ENCODE measurements at regions not wholly inside any gene's neighbourhood (a gene's known extent, or its start where the extent isn't known, plus 50 kb on each side); places are given as distances from the start of the nearest gene placed in this dataset.

DNA sequence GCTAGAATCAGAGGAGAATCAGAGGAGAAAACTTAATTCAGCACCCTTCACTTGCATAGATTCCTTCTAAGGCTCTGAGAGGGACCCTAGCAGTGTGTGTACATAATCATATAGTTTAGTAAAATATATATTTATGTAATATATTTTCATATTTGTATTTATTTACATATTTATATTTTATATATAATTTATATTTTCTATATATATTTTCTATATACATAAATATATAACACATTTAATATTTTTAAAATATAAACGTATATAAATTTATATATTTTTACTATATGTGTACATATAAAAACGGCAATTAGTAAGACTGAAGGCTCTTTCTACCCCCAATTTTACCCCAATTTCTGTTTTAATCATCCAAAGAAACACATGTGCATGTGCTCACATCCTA lies 80.3 kb downstream of the NXPE2 start:
- no peak for DNase-seq

DNA sequence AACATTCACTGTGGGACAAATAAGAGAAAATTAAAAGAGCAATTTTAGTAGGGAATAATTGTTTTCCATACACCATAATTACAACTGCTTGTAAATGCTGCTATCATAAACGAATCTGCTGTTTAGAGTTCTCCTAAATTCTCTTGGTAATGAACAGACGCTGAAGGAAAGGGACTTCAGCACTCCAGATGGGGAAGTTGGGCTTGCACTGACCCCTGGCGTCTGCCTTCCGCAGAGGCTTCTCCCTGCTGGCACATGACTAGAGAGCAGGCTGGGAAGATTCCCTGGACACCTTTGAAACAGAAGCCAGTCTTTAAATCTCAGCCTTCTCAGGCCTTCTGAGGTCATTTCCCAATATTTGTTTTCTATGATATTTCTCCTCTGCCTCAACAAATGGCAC lies 84.1 kb downstream of the NXPE2 start:
- DNase-seq, result peak; percentile 68

- no peak for DNase-seq
Measured at GRCh38 chr11:114764563-114764962, 86.2 kb downstream of the NXPE2 start.

GRCh38 chr11:114771172-114771571 lies 92.8 kb downstream of the NXPE2 start:
- DNase-seq, result no peak

DNA sequence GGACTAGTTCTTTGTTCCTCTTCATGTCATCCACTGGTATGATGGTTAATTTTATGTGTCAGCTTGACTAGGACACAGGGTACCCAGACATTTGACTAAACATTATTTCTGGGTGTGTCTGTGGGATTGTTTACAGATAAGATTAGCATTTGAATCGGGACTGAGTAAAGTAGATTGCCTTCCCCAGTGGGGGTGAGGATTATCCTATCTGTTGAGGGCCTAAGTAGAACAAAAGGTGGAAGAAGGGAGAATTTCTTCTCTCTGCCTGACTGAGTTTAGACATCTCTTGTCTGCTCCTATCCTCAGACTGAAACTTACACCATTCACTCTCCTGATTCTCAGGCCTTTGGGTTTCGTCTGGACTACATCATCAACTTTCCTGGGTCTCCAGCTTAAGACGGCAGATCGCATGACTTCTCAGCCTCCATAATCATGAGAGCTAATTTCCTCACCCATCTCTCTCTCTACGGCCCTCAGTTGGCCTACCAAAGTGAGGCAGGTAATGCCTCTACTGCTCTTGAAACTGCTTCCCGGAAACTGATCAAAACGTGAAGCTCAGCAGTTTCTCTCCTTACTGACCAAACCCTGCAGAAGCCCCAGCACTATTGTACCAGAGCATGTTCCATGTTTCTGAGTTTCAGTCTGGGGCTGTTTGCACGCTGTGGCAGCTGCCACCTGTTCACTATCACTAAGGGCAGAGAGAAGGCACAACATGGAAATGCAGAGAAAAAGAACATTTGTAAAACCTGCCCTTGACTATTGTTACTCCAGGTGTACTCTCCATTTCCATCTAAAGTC lies 95.4 kb downstream of the NXPE2 start:
- DNase-seq, result no peak

DNA sequence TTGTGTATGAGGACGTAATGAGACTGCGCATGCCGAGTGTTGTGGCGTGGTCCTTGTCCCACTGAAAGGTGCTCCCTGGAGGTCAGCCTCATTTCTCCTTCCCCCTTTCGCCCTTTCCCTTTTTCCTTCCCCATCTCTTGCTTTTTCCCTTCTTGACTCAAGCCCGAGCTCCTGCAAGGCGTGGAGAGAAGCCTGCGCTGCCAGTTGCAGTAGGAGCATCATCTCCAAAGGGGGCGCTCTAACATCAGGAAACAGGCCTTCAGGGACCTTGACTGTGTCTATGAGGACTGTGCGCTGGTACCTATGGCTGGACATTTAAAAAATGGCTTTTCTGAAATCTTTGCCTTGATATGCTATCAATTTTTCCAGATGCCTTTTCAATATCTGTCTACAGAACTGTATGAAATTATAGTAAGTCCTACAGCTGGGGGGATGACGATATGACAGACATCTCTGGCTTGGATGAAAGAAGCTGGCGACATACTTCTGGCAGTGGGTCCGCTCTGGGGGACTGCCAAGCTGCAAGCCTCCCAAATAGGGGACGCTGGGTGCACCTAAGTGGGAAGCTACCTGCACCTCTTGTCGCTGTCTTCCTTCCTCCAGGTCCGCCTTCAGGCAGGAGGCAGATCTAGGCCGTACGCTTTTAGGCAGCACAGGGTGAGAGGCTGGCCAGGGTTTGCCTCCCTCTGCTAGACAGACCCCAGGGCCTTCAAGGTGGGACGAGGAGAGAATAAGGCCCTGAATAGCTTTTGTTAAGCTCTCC lies 96.5 kb downstream of the NXPE2 start:
- peak; percentile 87 for DNase-seq

DNA sequence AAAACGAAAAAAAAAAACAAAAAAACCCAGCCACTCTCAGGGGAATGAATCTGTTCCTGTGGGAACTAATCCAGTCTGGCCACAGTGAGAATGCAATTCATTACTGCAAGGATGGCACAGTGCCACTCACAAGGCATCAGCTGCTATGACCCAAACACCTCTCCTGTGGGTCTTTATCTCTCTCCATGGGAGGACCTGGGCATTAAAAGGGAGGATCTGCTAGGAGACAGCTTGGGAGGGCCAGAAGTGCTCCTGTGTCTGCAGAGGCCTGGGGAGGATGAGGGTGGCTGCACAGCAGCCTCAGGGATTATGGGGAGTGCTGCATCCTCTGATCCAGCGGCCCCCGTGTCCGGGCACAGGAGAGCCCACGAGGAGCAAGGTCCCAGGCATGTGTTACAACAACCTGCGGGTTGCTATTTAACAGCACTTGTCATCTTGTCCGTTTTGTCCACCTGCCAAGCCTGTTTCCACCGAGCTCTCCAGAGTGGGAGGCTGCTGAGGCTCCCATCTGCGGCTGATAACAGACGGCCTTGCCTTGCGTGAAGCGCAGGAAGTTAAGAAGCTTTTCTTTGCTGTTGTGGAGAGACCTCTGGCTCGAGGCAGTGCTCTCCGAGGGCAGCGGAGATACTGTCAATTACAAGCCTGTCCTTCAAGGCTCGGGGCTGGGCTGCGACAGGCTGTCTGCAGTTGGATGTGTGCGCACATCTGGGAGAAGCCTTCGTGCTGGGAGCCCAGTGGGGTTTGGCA lies 97.7 kb downstream of the NXPE2 start:
- DNase-seq, result no peak

- DNase-seq, result no peak
Measured at GRCh38 chr11:114776956-114777355, 98.6 kb downstream of the NXPE2 start.

- DNase-seq, result no peak
Measured at GRCh38 chr11:114779189-114779588, 100.9 kb downstream of the NXPE2 start.

DNA sequence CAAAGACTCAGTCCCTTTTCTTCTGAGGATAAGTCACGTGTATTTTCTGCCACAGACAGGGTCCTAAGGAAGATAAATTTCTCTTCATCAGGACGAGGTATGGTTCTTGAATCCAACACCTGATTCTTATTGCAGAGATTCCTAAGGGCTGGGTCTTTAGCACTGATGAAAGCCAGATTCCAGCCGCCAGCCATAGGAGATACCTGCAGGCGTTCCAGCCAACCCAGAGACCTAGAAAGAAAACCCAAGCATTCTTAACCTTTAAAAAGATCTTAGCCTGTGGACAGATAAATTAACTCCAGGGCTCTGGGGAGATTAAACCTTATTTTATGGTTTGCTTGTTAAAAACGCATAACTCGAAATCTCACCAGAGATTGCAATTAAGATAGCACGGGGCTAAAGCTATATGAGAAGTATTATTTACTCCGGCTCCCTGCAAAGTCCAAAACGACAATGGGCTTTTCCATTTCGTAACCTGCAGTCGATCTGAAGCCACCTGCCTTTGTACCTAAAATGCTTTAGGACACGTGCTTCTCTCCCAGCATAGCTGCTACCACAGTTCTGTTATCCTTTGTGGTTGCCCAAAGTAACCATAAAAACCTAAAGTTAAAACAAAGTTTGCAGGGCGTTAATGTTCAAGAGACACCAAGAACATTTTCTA lies 104.5 kb downstream of the NXPE2 start:
- no peak for DNase-seq

DNA sequence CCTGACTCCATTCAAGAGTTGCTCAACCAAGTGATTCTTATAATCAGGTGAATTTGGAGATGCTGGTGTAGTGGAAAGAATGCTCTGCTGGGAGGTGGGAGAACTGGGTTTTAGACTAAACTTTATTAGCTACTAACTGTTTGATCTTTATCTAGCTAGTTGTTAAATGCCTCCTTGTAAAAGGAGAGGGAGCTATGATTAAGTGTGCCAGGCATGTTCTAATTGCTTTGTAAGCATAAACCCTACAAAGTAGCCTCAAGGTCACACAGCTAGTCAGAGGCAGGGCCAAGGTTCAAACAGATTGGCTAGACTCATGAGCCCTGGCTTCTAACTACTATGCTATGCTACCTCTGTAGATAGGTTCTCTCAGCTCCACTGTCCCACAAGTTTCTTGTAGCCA lies 105.5 kb downstream of the NXPE2 start:
- no peak for DNase-seq

DNA sequence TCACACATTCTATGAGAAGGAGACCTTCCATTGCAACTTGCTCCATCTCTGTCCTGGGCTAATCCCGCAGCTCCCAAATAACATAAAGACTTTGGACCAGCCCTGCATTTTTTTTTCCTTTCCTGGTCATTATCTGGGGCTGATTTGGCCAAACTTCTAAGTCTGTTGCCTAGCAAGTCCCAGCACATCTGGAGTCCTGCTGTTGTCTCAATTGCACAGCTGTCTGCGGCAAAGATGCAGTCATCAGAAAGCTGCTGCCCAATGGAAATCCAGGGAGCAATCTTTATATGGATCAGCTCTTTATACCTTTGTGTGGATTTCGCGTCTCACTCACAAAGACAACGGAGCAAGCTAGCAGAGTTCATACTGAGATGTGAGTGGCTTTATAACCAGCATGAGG lies 105.9 kb downstream of the NXPE2 start:
- no peak for DNase-seq

DNA sequence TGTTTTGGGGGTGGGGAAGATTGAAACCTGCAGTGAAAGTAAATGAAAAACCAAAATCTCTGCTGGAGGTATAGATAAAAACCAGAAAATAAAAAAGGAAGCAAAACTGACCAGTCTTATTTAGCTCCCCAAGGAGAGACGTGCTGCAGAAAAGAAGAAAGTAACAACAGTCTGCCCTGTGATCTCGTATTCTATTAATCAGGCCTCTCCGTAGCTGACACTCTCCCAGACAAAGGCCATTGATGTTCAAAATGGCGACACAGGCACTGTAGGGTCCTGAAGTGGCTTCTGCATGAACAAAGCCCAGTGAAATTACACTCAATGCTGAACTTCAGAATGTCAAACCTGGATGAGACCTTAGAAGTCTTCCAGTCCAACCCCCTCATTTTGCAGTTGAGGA lies 106.6 kb downstream of the NXPE2 start:
- DNase-seq, result no peak

GRCh38 chr11:114785820-114786219 lies 107.5 kb downstream of the NXPE2 start:
- DNase-seq, result peak; percentile 28

DNA sequence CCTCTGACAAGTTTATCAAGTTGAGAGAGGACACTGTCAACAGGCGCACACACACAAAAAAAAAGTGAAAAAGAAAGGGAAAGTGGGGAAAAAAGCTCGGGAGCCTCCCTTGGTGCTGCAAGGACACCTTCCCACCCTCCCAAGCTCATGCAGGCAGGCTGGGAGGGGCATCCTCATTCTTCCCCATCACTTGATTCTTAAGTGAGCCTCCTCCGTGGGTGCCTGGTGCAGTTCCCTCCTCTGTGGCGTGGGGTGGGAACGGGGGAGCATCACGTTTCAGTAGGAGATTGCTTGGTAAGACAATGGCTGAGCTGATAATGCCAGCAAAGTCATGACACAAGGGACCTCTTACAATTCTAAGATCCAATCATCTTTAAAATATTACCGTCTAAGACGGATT lies 108.8 kb downstream of the NXPE2 start:
- DNase-seq, result no peak

- DNase-seq, result no peak
Measured at GRCh38 chr11:114790910-114791309, 112.6 kb downstream of the NXPE2 start.

GRCh38 chr11:114794048-114794684 lies 115.8 kb downstream of the NXPE2 start:
- no peak for DNase-seq

DNA sequence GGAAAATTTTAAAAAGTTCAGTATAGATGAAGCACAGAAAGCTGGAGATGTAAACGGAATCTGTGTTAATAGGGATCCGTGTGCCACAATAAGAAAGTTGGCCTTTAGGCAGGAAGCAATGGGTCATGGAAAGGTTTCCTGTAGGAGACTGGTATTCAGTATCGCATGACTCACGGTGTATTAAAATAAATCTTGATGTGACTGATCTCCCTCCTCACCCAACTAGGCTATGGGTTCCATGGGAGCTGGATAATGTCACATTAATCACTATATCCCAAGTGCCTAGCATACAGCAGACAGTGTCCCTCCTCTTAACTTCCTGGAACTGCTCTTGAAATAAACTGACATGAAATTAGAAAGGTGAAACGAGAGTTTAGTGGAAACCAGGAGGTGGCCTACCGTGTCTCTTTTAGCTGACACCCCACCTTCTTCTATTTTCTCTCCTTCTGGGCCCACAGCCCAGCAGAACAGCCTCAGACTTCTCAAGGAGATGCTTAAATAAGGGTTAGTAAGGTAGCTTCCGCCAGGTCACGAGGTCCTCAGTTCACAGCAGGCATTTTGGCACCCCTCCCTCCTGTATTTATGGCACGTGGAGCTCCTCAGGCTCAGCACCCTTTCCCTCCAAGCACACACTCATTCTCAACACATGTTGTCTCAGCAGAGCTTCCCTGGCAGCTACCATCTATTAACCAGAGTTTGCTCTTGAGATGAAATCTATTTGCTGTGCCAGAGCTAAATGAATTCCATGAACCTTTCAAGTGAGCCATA lies 118.8 kb downstream of the NXPE2 start:
- DNase-seq, result no peak

DNA sequence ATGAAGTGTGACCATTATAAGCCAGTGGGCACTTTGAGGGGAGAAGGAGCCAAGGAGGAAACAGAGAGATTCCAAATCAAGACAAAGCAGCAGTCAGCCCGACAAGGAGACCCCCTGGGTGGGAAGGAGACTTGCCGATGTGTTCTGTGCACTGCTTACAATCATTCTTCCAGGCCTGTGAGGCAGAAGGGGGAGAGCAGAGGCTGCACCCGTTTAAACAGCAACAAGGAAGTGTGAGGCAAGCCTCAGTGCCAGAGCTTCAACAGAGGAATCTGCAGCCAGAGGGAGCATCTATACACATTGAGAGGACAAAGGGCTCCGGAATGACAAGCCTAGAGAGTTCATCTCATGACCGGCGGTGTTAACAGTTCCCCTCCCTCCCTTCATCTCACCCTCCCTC lies 121.1 kb downstream of the NXPE2 start:
- no peak for DNase-seq

DNA sequence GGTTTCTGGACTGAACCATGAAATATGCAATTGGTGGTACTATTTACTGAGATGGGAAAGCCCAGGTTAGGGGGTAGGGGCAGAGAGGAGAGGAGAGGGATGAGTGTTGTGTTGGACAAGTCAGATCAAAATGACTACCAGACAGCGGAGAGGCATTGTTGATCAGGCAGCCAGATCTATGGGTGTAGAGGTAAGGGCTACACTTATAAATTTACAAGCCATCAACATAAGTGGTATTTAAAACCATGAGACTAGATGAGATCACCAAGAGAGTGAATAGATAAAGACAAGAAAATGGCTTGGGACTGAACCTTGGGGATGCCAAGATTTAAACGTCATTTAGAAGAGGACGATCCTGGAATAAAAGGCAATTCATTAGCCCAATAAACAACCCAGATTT lies 123.4 kb downstream of the NXPE2 start:
- DNase-seq, result no peak

- DNase-seq, result no peak
Measured at GRCh38 chr11:114802878-114803277, 124.6 kb downstream of the NXPE2 start.

- peak; percentile 51 for DNase-seq
Measured at GRCh38 chr11:114805431-114805830, 127.1 kb downstream of the NXPE2 start.
